NOMO-1 treated with DMSO at 0.1 percent for 48 hours (cell line): ENCODE measurements at regions not wholly inside any gene's neighbourhood (a gene's known extent, or its start where the extent isn't known, plus 50 kb on each side); places are given as distances from the start of the nearest gene placed in this dataset.

Experiments used
- DNase-seq: peaks from one replicate; lab custom pipeline; 2025; ENCODE audit not compliant: unreplicated experiment; lab: John Stamatoyannopoulos, UW

- no peak for DNase-seq
These were observed 279.1 kb upstream of the MAGI2 start for GRCh38 chr7:79732535-79732934.

DNA sequence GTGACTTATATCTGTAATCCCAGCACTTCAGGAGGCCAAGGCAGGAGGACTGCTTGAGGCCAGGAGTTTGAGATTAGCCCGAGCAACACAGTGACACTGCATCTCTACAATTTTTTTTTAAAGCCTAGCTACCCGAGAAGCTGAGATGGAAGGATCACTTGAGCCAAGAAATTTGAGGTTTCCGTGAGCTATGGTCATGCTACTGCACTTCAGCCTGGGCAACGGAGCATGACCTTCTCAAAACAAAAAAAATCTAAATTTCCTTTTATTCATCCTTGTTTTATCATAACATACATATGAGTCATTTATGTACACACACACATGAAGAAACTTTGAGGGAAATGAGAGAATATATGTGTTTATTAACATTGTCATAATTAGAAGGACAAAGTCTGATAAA lies 277.5 kb upstream of the MAGI2 start:
- DNase-seq, result no peak

DNA sequence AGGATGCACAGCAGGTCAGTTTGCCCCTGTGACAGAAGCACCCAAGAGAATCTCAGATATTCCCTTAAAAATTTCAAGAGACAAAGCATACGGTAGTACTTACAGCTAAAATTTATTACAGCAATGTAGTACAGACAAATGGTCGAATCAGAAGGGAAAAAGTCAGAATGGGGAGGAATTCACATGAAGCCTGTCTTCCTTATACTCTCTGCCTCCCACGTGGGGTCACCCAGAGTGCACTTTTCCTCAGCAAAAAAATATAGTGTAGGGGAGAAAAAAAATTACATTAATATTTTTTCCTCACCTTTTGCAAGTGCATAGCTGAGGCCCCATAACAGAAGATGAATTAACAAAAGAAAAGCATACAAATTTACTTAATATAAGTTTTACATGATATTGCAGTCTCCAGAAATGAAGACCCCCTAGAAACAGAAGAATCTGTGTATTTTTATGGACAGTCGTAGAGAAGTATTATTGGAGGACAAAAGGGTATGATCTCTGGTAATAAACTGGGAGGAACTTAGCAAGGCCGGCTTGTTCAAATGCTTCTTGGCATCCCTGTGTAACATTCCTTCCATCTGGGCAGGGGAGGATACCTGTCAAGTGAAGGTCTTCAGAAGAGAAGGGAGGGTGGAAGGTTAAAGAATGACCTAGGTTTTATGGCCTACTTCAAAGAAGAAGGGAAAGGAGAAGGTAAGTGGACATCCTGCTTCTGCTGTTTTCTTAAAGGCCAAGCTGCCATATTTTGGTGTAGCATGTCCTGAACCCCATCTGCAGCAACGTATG lies 270.6 kb upstream of the MAGI2 start:
- no peak for DNase-seq

DNA sequence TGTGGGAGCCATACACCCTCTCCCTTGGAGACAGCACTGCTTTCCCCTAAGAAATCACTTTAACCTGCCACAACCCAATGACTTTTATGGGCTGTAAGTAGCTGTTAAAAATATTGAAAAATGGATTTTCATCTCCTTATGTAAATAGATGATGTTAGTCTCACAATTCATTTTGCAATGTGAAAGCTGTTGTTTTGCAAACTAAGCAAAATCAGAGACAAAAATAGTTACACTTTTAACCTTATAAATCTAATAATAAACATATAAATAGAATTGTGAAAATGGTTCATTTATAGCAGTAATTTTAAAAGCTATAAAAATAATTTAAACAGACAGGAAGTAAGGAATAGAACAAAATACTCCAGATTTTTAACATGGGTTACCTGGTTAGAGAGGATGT lies 268.8 kb upstream of the MAGI2 start:
- no peak for DNase-seq

- no peak for DNase-seq
These were observed 265.7 kb upstream of the MAGI2 start for GRCh38 chr7:79719216-79719615.

DNA sequence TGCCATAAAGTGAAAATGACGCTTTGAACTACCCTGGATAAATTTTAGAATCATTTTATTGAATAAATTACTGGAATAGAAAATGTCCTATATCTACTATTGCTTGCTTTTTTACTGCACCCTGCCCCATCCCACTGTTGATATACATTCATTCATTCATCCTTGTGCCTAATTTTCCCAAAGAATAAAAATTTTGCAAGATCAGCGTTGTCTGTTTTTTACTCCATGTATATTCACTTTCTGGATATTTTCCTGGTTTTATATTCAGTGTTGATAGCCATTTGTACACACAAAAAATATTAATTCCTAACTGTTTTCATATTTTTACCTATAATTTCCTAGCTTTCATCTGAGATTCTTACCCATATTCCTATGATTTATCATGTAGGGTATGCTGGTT lies 262.9 kb upstream of the MAGI2 start:
- no peak for DNase-seq

- DNase-seq, result no peak
These were observed 260.6 kb upstream of the MAGI2 start for GRCh38 chr7:79714081-79714480.

DNA sequence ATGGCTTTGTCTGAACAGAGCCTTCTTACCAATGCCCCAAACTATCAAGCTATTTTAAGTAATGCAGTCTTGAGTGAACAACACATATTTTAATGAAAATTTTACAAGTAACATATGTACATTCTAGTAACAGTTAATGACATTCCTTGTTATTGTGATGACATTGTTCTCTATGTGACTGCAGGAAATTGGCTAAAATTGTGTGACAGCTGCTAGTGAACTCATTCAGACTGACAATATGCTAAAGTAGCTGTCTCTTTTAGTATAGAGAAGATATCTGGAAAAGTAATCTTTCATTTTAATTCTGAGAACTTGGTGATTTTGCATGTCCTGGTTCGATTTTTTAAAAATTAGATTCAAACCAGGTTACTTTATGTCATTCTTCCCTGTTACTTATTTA lies 259.8 kb upstream of the MAGI2 start:
- no peak for DNase-seq

- no peak for DNase-seq
These were observed 258.2 kb upstream of the MAGI2 start for GRCh38 chr7:79711660-79712059.

GRCh38 chr7:79709574-79710409 lies 256.3 kb upstream of the MAGI2 start:
- no peak for DNase-seq

DNA sequence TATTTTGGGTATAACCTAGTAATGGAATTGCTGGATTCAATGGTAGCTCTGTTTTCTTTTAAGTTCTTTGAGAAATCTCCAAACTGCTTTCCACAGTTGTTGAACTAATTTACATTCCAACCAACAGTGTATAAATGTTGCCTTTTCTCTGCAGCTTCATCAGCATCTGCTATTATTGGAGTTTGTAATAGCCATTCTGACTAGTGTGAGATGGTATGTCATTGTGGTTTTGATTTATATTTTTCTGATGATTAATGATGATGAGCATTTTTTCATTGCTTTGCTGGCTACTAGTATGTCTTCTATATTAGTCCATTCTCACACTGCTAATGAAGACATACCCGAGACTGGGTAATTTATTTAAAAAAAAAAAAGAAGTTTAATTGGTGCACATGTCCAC lies 248.6 kb upstream of the MAGI2 start:
- no peak for DNase-seq

- no peak for DNase-seq
These were observed 238.5 kb upstream of the MAGI2 start for GRCh38 chr7:79692015-79692414.

GRCh38 chr7:79691074-79691473 lies 237.6 kb upstream of the MAGI2 start:
- DNase-seq, result no peak

- no peak for DNase-seq
These were observed 230.9 kb upstream of the MAGI2 start for GRCh38 chr7:79684384-79684783.

DNA sequence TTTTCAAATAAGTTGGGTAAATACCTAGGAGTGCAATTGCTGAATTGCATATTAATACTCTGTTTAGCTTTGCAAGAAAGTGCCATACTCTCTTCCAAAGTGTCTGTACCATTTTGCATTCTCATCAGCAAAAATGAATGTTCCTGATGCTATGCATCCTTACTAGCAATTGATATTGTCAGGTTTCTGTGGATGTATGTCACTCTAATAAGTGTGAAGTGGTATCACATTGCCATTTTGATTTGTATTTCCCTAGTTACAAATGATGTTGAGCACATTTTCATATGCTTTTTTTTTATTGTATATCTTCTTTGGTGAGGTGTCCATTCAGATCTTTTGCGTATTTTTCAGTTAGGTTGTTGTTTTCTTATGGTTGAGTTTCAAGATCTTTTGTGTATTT lies 230.4 kb upstream of the MAGI2 start:
- DNase-seq, result no peak

DNA sequence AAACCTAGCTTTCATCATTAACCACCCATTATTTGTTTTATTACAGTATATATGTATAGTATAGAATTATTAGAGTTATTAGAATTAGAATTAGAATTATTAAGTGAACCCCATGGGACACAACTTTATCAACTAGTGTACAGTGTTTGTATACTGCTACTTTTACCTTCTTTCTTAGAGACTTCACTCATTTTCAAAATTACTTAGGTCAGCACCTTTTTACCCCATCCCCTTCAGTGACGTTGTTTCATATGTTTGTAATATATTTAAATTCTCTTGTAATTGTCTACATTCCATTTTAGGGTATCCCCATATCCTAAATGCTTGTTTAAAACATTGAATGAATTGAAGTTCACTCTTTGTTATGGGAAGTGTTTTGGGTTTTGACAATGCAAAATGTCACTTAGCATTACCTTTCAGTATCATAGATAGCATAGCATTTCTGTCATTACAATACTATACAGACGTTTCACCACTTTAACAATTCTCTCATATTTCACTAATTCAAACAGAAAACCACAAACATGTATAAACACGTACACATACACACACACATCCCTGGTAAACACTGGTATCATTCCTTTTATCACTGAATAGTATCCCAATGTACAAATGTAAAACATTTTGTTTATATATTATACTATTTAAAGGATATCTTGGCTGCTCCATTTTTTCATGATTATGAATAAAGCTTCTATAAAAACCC lies 229.9 kb upstream of the MAGI2 start:
- DNase-seq, result no peak

DNA sequence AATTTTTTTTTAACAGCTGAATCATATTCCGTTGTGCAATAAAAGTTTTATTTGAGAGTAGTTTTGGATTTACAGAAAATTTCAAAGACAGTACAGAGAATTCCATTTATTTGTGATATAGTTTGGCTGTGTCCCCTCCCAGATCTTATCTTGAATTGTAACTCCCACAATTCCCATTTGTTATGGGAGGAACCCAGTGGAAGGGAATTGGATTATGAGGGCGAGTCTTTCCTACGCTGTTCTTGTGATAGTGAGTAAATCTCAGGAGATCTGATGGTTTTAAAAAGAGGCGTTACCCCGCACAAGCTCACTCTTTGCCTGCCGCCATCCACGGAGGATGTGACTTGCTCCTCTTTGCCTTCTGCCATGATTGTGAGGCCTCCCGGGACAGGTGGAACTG lies 228.0 kb upstream of the MAGI2 start:
- no peak for DNase-seq

DNA sequence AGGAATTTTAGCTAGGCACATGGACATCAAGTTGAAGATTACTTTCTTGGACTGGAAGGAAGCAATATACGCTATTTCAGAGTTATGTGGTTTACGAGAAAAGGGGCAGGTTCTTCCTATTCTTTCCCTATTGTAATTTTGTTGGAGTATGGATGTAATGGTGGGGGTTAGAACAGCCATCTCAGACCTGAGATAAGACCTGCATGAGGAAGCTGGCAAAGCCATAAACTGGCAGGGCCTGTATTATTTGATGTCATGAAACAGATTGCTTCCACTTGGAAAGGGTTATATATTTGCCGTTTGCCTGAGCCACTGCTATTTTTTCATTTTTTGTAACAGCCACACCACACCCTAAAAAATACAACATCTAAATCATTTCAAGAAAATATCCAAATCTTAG lies 220.5 kb upstream of the MAGI2 start:
- no peak for DNase-seq

DNA sequence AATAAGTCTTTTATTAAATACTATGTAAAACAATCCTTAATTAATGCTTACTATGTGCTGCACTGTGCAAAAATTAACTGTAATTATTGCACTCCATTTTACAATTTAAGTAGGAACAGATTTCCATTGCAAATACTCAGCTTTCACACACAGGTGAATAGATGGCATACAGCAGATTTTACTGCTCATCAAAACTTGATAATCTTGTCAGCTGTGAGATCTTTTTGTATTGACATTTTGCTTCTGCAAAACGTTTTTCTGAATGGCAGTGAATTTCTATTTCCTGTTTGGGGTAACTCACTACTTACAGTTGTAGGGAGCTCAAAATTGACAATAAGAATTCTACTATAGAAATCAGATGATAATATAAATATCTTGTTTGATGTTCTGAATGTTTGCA lies 220.0 kb upstream of the MAGI2 start:
- no peak for DNase-seq

DNA sequence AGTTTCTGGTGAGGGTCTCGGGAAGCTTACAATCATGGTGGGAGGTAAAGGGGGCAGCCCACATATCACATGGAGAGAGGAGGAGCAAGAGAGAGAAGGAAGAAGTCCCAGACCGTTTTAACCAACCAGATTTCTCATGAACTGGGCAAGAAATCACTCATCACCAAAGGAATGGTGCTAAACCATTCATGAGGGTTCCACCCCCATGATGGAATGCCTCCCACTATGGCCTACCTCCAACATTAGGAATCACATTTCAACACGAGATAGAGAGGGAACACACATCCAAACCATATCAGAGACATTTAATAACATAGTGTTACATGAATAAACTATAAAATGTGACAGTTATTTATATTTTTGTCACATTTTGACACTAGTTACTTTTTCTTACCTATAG lies 214.8 kb upstream of the MAGI2 start:
- DNase-seq, result no peak

GRCh38 chr7:79666472-79666871 lies 213.0 kb upstream of the MAGI2 start:
- DNase-seq, result no peak
